IPS-11a (cell line): ENCODE measurements at regions not wholly inside any gene's neighbourhood (a gene's known extent, or its start where the extent isn't known, plus 50 kb on each side); places are given as distances from the start of the nearest gene placed in this dataset.
"Not testable (repeated sequence)": the region's sequence is repeated elsewhere in the genome, so short reads cannot be mapped to it uniquely, and the experiment has no call there.

ENCODE experiments used
- H3K4me3 ChIP-seq: one replicate; pipeline ENCODE4 v1.5.1; 2013; ENCODE audit warnings: low read depth, low read length, control low read depth

- no peak overlapping the region for H3K4me3 ChIP-seq
Observed at GRCh38 chr10:31179091-31179680, 139.8 kb upstream of the ZEB1 start.

DNA sequence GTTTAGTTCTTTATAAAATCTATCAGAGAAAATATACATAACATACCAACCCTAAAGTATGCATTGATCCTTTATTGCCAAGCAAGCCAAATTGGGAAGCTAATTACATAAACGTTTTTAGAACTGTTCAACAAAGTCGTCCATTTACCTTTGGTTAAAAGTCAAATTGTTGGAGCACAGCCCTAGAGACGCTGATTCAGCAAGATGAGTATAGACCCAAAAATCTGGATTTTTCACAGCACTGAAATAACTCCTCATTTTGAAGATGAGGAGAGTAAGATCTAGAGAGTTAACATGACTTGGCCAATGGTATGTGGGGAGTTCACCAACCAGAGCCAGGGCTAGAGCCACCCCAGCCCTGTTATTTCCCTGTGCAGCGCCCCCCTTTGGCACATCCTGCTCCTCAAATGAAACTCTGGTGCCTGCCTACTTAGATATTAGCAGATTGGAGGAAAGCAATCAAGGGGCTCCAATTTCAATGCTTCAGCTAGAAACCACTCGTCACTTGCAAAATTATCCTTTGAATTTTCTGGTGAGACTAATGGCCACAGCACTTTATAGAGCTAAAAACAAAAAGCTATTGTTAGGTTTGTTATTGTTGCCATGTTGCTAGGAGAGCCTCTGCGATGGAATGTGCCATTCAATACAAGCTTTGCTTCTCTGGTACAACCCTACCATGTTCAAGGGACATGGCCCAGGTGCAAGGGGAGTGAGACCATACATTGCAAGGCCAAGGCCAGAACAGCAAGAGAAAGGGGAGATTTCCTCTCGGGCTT is 132.6 kb upstream of the ZEB1 start:
- H3K4me3 ChIP-seq = no peak overlapping the region

- H3K4me3 ChIP-seq = no peak overlapping the region
Observed at GRCh38 chr10:31187182-31187581, 131.8 kb upstream of the ZEB1 start.

DNA sequence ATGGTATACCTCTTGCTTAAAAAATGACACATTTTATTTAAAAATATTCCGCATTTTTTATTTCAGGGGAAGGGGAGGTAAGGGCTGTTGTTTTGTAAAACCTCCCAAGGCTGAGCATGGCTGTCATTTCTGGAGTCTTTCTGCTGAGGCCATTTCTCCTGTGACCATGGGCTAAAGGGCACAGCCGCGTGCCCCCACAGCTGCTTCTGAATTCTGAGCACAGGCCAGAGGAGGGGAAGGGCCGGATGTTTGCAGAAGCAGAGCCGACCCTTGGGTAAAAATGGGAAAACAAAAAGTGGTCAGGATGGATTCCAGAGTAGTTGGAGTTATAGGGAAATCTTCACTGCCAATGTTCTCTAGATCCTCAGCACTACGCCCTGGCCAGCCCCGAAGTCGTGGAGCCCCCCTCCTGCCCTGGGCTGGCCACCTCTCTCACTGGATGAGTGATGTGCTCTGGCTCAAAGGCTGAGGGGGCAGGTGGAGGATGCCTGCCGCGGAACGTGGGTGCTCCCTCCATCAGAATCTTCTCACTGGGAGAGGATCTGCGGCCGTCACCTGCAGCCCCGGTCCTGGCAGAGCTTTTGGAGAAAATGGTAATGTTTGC is 131.3 kb upstream of the ZEB1 start:
- no peak overlapping the region for H3K4me3 ChIP-seq

DNA sequence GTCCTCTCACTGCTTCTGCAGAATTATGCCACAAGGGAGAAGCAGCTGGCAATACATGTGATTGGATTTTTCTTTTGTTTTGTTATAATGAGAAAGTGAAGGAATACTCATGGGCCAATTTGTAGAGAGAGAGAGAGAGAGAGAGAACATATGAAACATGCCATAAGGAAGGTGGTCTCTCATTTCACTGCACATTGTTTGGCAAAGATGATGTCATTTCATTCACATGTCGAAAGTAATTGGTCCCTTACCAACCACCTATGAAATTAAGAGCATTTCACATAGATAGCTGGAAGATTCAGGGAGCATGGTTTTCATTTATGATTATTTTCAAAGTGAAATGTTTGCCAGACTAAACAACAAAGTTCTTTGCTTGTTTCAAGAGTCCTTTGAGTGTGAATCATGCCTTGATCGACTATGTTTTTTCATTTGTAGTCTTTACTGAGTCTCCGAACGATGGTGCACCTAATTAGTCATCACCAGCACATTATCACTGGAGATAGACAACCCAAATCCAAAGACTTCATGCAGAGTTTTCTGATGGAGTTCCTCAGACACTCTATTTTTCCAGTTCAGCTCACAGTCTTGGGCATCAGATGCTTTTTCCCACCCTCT is 130.1 kb upstream of the ZEB1 start:
- H3K4me3 ChIP-seq = no peak overlapping the region

- H3K4me3 ChIP-seq = no peak overlapping the region
Observed at GRCh38 chr10:31190488-31190887, 128.5 kb upstream of the ZEB1 start.

DNA sequence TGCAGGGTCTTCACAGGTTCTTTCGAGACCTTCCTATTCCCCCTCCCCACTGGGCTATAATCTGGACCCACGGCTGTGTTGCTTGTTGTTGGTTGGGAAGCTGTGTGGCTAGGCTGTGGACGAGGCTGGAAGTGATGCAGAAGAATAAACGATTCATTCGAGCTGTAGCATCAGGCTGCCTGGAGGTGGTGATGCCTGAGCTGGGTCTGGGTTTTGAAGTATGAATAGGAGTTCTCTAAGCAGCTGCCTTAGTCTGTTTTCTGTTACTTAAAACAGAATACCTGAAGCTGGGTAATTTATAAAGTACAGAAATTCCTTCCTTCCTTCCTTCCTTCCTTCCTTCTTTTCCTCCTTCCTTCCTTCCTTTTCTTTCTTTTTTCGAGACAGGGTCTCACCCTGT is 126.5 kb upstream of the ZEB1 start:
- H3K4me3 ChIP-seq = no peak overlapping the region

DNA sequence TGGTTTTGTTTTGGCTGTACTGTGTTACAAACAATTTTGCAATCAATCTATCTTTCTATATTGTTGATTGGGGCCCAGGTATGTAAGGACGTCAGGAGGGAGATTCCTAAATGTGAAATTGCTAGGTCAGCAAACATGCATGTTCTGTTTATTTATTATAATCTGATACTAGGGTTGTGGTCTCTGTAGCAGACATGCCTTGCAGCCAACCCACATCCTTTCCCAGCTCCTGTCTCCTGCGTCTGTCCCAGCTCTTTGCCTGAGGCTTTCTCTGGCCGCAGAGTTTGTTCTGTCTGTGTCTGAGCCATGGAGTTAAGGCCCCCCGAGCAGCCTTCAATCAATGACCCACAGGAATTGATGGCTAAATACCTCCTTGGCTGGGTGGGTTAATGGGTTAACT is 124.0 kb upstream of the ZEB1 start:
- H3K4me3 ChIP-seq = no peak overlapping the region

DNA sequence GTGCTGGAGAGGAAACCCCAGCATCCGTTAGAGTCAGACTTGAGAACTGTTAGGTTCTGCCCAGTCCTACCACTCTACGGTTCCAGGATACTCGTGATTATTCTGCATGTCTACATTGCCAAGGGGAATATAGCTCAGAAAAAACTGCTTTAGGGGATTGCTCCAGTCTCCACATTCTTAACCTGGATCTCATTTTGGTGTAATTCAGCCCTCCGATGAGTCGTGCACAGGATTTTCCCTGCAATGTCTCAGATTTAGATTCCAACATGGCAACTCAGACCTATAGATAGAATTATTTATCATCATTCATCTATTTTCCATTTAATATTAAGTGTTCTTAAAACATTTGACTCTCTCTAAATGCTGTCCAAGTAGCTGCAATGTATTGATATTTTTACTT is 121.1 kb upstream of the ZEB1 start:
- no peak overlapping the region for H3K4me3 ChIP-seq

- H3K4me3 ChIP-seq = no peak overlapping the region
Observed at GRCh38 chr10:31204090-31204489, 114.9 kb upstream of the ZEB1 start.

DNA sequence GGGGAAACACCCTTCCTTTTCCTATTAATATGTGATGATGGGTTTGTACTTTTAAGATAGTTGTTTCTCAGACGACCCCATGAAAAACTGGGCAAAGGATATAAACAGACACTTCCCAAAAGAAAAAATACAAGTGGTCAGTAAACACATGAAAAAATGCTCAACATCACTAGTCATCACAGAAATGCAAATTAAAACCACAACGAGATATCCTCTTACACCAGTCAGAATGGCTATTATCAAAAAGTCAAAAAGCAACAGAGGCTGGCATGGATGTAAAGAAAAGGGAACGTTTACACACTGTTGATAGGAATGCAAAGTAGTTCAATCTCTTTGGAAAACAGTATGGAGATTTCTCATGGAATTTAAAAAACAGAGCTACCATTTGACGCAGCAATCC is 111.4 kb upstream of the ZEB1 start:
- H3K4me3 ChIP-seq = no peak overlapping the region

GRCh38 chr10:31209478-31209877 is 109.5 kb upstream of the ZEB1 start:
- no peak overlapping the region for H3K4me3 ChIP-seq

DNA sequence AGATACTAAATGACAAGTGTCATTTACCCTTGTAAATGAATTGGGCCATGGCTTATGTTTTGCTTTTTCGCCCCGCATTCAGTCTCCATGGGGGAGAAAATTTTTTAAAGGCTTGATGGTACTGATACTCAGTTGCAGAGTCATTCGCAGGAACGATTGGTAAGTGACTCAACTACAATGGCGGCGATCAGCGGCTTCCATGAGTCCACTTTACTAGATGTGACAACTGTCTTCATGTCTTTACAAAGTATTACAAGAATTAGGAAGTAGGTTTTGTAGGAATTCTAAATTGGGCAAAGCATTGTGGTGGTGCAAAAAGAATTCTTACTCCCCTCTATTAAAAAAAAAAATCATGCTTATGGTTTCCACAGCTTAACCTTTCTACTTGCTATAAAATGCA is 108.8 kb upstream of the ZEB1 start:
- no peak overlapping the region for H3K4me3 ChIP-seq

DNA sequence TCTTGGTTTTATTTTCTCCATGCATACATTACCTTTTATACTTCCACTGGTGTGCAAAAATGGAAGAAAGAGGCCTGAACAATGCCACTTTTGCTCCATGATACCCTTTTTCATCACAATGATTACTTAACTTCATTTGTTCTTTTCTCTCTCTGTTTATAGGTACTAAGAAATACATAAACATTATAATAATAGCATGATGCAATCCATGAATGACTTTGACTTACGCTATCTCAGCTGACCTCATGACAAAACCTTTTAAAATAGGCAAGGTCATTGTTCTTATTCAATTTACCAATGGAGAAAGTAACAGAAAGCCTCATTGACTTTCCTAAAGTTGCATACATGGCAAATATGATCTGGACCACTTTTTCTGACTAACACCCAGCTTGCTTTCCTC is 105.1 kb upstream of the ZEB1 start:
- no peak overlapping the region for H3K4me3 ChIP-seq

GRCh38 chr10:31215052-31215451 is 104.0 kb upstream of the ZEB1 start:
- H3K4me3 ChIP-seq = no peak overlapping the region

GRCh38 chr10:31219306-31219705 is 99.7 kb upstream of the ZEB1 start:
- H3K4me3 ChIP-seq = no peak overlapping the region

- H3K4me3 ChIP-seq = not testable (repeated sequence)
Observed at GRCh38 chr10:31228780-31229179, 90.2 kb upstream of the ZEB1 start.

DNA sequence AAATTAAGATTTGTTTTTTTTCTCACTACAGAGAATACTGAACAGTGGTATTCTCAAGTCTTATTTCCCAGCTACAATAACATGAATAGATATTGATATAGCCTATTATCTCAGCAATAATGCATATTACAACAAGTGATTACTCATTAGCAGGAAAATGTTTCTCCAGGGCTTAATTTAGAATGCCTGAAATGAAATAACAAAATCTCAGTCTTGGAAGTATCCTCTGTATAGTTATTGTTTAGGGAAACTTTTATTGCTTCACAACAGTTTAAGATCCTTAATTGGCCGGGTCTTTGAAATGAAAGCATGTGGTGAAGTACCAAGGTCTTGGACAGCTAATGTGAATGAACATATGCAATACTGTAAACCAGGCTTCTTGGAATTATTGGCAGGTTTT is 79.1 kb upstream of the ZEB1 start:
- H3K4me3 ChIP-seq = no peak overlapping the region

- no peak overlapping the region for H3K4me3 ChIP-seq
Observed at GRCh38 chr10:31242902-31243301, 76.1 kb upstream of the ZEB1 start.

GRCh38 chr10:31251118-31251517 is 67.9 kb upstream of the ZEB1 start:
- not testable (repeated sequence) for H3K4me3 ChIP-seq

DNA sequence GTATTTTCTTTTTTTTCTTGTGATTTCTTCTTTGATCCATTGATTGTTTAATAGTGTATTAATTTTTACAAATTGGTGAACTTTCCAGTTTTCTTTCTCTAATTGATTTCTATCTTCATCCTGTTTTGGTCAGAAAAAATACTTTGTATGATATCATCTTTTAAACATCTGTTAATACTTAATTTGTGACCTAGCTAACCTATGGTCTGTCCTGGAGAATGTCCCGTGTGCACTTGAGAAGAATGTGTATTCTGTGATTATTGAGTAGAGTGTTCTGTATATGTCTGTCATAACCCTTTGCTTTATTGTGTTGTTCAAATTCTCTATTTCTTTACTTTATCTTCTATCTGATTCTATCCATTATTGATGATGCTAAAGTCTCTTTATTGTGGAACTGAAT is 65.8 kb upstream of the ZEB1 start:
- no peak overlapping the region for H3K4me3 ChIP-seq
